ENCODE measurements at regions not wholly inside any gene's neighbourhood (a gene's known extent, or its start where the extent isn't known, plus 50 kb on each side); places are given as distances from the start of the nearest gene placed in this dataset.

GRCh38 chr6:95083506-95083905, 493.8 kb upstream of the MANEA start:
- TF ChIP-seq CTCF (IDR thresholded peaks at IDR 0.05) (no peak), ZFX (IDR thresholded peaks at IDR 0.05; ENCODE audit: borderline replicate concordance) (no peak)
